HG02623 (cell line): ENCODE measurements at regions not wholly inside any gene's neighbourhood (a gene's known extent, or its start where the extent isn't known, plus 50 kb on each side); places are given as distances from the start of the nearest gene placed in this dataset.

Experiments used
- ATAC-seq: cut with Tn5 transposase; IDR thresholded peaks from one replicate; pipeline ENCODE4 v1.9.1; 2021; ENCODE audit warnings: moderate library complexity; ENCODE audit not compliant: unreplicated experiment

DNA sequence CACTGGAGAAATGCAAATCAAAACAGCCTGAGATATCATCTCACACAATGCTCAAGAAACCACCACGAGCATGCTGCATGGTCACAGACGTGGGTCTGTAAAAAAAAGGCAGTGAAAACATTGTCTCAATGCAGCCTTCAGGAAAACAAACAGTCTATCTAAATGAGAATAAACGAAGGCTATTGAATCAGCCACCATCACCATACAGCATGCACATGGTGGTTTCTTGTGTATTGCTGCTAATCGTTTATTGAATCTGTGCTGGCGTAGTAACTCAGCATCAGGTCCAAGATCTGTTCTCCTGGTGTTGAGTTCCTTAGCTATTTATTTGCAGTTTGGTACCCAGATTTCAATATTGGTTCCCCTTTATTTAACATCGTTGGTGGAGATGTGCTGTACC lies 1115.0 kb downstream of the CDH18 start:
- ATAC-seq: no peak

DNA sequence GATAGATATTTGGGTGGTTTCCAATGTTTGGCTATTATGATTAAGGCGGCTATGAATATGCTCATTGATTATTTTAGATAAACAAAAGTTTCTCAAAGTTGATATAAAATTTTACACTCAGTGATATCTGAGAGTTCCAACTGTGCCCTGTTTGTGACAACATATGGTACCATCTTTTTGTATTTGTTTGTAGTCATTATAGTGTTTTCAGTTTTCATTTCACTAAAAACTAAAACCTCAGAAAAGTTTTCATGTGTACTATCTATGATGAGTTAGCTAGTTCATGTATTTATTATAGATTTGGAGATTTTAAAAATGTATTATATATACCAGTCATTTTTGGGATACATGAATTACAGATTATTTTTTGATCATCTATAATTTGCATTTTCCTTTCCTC lies 1111.4 kb downstream of the CDH18 start:
- no peak for ATAC-seq

DNA sequence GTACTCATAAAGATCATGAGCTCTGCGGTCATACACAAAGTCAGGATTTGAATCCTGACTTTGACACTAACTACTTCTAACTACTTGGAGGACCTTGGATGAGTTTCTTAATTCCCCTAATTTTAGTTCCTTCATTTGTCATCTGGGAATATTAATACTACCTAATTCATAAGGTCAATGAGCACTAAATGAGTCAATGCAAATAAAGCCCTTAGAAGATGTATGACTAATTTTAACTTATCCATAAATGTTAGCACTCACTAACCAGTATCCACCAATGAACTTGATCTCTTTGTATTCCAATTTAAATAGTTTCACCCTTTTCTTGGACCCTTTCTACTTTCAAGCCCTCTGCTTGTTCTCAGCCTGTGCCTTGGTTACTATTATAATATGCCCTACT lies 1106.4 kb downstream of the CDH18 start:
- no peak for ATAC-seq

DNA sequence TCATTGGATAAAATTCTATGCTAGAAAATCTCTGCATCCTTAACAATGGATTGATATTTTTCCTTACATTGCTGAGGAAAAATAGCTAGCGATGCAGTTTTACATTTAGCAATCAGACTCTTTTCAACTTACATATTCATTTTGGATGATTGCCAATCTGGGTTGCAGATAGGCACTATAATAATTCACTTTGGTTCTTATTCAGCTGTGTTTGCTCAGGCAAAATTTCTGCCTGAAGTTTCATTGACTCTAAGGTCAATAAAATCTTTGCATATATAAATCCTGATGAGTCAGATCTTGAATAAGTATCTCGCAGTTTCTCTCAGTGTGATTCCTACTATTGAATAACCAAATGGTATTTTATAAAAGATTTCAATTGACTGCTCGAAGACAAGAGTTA lies 1105.8 kb downstream of the CDH18 start:
- no peak for ATAC-seq

DNA sequence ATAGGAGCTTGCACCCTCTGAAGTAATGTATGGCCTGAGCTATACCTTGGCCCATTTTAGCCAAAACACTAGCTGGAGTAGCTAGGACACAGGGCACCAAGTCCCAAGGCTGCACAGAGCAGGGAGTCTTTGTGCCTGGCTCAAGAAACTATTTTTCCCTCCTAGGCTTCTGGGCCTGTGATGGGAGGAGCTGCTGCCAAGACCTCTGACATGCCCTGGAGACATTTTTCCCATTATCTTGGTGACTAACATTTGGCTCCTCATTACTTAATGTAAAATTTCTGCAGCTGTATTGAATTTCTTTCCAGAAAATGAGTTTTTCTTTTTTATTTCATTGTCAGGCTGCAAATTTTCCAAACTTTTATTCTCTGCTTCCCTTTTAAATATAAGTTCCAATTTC lies 1099.2 kb downstream of the CDH18 start:
- ATAC-seq: no peak

DNA sequence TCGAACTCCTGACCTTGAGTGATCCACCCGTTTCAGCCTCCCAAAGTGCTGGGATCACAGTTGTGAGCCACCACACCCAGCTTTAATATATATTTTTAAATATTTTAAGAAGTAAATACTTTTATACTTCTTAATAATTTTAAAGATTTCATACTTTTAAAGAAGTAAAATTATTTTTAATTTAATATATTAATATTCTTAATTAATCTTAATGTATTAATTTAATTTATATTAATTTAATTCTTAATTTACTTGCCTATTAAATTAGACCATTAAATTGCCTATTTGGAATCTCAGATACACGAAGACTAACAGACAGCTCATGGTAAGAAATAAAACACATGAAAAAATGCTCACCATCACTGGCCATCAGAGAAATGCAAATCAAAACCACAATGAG lies 1087.4 kb downstream of the CDH18 start:
- no peak for ATAC-seq

DNA sequence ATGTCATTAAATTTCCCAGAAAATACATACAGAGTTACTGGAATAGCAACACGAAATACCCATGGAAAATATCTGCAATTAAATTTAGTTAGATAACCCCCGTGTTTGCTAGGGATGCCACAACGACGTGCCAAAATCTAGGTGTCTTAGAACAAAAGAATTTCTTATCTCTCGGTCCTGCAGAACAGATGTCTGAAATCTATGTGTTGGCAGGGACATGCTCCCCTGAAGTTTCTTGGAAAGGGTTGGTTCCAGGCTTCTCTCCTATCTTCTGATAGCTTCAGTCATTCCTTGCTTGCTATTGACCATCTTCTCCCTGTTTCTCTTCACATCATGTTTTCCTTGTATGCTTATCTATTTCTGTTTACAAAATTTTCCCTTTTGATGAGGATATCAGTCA lies 1067.0 kb downstream of the CDH18 start:
- ATAC-seq: no peak

DNA sequence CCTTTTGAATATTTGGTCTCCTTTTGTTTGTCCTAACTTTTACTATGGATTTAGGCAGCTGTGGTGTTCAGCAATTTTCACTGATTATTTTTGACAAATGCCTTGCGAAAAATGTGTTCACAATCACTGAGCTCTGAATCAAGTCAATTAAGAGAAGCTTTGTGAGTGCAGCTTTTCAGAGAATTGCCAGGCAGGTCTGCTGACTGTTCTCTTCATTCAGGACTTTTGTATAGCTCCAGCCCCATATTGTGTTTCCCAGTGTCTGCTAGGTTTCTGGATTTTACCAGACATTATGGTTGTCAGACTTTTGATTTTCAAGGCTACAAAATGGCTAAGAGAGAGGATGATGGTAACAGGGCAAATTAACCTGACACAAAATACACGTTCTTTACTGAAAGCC lies 1055.9 kb downstream of the CDH18 start:
- ATAC-seq: no peak

DNA sequence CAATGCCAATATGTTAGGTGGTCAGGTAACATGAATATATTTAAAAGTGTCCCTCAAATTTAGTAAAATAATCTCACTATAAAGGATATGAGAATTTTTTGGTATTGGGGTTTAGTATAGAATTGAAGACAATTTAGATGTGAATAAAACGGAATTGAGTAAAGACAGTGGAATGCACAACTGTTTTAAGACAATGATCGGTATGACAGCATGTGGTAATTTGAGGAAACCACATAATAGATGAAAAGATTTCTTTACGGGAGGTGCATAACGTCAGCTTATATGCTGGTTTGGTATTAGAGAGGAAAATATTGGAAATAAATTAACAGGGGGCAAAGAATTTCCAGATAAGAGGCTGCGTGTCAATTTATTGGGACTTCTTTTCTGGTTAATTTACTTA lies 1043.2 kb downstream of the CDH18 start:
- ATAC-seq: no peak

DNA sequence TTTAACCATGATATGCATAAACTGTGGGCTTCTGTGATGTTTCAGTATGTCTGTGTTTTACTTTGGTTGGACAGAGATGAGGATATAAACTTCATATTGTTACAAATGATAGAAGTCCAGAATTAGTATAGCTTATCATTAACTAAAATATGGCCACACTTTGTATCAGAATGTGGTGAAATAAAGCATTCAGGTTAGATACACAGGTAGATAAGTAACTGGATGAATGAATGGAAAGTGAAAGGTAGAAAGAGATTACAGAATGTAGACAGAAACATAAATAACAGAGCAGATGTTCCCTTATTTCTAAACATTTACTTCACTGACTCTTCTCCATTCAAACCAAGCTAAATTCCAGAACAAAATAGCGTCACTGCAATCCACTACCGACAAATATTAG lies 1033.8 kb downstream of the CDH18 start:
- no peak for ATAC-seq

DNA sequence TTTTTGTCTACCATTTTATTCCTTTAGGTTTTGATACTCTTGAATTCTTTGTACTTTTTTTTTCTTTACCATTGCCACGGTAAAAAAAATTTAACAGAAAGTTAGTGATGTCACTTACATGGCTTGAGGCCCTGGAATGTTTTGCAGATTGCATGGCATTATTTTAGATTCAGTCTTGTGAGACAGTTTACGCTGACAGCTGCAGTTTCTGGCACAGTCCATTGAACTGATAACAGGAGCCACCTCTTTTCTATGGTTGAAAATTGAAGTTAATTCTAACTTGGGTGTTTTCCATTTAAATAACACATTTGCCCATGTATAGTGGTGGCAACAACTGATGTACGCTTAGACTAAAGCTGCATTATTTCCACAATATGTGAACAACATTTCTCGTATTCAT lies 1028.5 kb downstream of the CDH18 start:
- no peak for ATAC-seq

DNA sequence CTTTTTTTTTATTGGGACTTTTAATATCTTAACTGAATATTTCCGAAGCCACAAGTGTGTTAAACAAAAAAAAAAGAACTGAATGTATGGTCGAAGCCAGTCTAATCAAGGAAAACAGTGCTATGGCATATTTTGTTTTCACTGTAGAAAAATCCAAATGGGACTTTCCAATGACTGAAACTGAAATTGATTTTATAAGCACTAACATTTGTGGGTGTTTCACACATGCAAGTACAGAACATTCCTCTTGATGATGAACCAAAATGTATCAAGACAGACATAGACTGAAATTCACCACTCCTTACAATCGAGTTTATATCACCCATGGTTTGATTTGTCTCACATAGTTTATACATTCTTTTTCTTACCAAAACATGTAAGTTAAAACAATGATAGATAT lies 1026.8 kb downstream of the CDH18 start:
- ATAC-seq: no peak

DNA sequence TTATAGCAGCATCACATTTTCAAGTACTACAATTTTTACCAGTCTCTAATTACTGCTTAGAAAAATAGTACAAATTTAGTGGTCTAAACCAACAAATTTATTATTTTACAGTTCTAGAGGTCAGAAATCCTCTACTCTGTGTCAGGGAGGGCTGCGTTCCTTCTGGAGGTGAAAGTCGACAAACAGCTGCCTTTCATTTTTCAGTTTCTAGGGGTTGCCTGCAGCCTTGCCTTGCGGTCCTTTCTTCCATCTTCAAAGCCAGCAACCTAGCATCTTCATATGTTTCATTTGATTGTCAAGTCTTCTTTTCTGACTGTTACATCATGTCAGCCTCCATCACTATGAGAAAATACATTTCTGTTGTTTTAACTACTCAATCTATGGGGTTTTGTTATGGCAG lies 1022.1 kb downstream of the CDH18 start:
- ATAC-seq: no peak

DNA sequence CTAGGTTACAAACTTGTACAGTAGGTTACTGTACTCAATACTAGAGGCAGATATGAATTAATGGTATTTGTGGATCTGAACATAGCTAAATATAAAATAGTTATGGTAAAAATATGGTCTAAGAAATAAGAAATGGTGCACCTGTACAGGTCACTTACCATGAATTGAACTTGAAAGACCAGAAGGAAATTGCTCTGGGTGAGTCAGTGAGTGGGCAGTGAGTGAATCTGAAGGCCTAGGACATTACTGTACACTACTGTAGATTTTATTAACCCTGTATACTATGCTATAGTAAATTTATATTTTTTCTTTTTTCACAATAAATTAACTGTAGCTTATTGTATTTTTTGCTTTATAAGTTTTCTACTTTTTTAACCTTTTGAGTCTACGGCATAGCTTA lies 1020.4 kb downstream of the CDH18 start:
- no peak for ATAC-seq

DNA sequence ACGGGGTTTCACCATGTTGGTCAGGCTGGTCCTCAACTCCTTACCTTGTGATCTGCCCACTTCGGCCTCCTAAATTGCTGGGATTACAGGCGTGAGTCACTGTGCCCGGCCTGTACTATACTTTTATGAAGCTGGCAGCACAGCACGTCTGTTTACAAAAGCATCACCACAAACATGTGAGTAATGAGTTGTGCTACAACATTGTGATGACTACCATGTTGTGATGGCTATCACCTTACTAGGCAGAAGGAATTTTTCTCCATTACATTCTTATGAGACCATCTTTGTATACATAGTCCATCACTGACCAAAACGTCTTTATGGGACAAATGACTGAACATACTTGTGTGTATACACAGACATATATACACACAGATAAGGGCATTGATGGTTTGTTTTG lies 1019.0 kb downstream of the CDH18 start:
- ATAC-seq: no peak

DNA sequence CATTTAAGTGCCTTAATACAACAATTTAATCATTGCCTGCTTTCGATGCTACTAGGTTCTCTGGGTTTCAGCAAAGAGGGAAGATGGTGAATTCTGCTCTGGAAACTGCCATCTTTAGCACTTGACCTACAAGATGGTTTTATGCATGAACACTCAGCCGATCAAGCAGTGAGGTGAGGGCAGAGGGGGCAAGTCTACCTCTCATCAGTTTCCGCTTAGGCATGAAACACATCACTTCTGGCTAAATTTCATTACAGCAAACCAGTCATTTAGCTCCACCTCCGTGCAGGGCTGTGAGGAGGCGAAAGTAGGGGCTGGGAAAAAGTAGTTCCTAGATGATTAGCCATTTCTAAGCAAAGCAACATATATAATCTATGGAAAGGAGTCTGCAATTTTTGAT lies 1018.0 kb downstream of the CDH18 start:
- ATAC-seq: no peak

DNA sequence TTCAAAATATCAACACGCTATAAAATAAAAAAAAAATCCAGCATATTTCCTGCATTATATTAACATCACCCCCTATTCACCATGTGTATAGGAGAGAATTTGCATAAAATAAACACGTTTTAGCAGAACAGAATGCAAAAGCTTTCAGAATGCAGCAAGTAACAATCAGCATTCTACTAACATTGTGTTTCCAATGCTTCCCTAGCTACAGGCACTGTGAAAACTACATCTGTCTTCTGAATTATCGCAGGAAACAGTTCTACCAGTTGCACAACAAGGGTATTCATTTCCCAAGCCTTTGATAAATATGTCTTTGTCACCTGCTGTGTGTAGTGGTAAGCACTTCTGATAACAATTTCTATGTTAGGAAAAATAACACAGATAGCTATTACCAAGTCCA lies 1015.8 kb downstream of the CDH18 start:
- no peak for ATAC-seq

DNA sequence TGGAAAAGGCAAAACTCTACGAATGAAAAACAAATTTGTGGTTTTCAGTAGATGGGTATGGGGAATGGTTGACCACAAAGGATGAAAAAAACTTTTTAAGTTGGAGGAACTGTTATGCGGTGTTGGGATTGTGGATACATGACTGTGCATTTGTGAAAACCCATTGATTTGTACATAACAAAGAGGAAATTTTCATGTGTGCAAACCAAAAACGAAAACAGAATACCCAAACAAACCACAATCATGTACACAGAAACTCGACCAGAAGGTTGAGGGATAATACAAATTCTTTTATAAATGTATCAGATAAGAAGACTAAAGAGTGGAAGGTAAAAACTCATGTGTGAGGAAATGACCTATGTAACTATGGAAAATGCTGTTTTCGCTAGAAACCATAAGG lies 1012.4 kb downstream of the CDH18 start:
- ATAC-seq: no peak

DNA sequence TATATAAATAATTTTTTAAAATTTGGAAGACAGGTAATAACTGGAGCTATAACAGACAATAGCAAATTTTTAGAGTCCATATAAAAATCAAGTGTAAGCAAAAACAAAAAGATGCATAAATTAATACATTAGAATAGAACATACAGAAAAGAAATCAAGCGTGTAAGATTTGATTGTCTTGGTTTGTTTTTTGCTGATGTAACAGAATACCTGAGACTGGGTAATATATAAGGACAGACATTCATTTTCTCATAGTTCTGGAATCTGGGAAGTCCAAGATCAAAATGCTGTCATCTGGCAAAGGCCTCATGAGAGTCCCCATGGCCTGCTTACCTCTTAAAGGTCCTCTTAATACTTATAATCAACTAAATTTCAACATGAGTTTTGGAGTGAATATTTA lies 1010.1 kb downstream of the CDH18 start:
- no peak for ATAC-seq

DNA sequence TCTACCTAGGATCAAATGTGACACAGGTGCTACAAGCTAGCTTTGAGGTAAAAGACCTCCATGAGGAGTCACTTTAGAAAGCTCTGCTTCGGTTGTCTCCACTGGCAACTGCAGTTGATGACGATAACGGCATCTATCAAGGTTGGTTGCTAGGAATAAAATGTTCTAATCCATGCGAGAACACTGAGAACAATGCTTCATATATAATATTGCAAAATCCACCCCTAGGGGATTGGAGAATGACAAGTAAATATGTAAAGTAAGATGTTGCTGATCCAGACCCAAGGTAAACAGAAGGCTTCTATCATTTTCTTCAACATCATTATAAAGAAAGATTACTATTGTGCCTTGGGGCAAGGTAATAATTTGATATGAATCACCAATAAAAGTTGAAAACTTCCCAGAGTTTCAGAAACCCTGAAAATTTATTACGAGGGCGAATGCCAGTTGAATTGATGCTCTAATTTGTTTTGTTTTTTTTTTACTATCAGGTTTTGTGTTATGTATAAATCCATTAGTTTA lies 1003.4 kb downstream of the CDH18 start:
- no peak for ATAC-seq

DNA sequence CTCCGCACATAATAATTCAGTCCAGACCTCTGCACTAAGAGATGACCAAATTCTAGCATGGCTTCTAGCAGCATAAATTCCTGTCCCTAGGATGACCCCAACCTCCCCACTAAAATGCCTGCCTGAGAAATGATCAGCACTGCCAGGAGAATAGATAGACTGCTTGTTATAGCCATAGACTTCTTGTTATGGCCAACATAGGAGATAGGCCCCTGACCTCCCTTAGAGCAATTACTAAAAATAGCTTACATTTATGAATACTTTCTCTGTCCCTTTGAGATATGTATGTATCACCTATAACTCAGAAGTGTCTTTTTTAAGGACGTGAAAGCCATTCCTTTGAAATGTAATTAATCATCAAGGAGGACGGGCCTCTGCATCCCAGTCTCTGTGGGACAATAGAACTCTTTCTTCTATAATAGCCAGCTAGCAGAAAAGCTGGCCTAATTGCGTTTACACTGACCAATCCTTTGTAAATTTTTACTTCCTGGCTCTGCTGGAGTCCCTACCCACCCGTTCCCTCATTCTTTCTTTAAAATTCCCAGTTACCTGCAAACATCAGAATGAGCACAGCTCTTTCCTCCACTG lies 1002.7 kb downstream of the CDH18 start:
- no peak for ATAC-seq

DNA sequence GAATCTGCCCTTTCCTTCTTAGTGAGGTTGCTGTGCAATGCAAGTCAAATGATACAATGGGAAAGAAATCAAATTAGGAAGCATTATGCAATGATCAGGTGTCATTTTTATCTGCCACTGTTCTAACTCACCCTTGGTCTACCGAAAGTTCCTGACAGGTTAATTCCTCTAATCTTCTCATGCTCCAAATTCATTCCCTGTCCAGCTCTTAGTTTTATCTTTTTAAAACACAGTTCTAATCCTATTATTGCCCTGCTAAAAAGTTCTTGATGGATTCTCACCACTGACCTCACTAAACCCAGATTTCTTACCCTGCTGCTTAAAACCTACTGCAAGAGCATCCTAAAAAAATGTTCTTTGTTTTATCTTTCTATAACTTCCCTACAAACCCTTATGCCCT lies 1000.9 kb downstream of the CDH18 start:
- no peak for ATAC-seq

DNA sequence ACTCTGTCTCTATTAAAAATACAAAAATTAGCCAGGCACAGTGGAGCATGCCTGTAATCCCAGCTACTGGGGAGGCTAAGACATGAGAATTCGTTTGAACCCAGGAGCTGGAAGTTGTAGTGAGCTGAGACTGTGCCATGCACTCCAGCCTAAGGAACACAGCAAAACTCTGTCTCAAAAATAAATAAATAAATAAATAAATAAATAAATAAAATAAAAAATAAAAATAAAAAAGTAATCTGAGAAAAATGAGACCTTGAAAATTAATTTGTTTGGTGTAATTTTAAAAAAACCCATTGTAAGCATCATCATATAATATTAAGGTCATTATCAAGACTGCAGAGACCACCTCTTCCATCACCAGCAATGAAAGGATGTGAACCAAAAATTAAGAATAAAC lies 997.1 kb downstream of the CDH18 start:
- no peak for ATAC-seq

DNA sequence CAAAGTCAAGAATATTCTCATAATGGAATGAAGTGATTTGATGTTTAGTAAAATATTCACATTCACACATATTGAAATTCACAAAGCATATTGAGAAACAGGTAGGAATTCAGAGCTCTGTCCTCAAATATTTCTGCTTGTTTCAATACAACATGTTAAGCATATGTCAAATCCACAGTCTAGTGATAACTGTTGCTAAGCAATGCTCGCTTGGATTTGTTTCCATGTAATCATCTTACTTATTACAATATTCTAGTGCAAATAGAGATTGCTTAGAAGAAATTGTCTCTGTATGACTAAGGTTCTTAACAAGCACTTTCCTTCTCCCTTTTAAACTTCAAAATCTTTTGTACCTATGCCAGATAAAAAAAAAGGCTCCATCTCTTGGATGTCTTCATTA lies 995.7 kb downstream of the CDH18 start:
- no peak for ATAC-seq
